GM03348 (cell line): ENCODE measurements at regions not wholly inside any gene's neighbourhood (a gene's known extent, or its start where the extent isn't known, plus 50 kb on each side); places are given as distances from the start of the nearest gene placed in this dataset.
"Not testable (repeated sequence)": the region's sequence is repeated elsewhere in the genome, so short reads cannot be mapped to it uniquely, and the experiment has no call there.

Source experiments
- DNase-seq: peaks from one replicate; pipeline ENCODE4 v3.0.0; 2012; ENCODE audit warnings: low spot score

- DNase-seq, result peak; percentile 94
Observed at GRCh38 chr18:9017167-9017904, 85.2 kb upstream of the NDUFV2 start.

- no peak for DNase-seq
Observed at GRCh38 chr18:9017905-9018227, 84.6 kb upstream of the NDUFV2 start.

- DNase-seq, result no peak
Observed at GRCh38 chr18:9019135-9019534, 83.4 kb upstream of the NDUFV2 start.

- DNase-seq, result no peak
Observed at GRCh38 chr18:9020221-9020620, 82.3 kb upstream of the NDUFV2 start.

- DNase-seq, result no peak
Observed at GRCh38 chr18:9021458-9021857, 81.0 kb upstream of the NDUFV2 start.

GRCh38 chr18:9022397-9023155 is 79.9 kb upstream of the NDUFV2 start:
- DNase-seq, result no peak

- not testable (repeated sequence) for DNase-seq
Observed at GRCh38 chr18:9024031-9024646, 78.4 kb upstream of the NDUFV2 start.

GRCh38 chr18:9025091-9025838 is 77.2 kb upstream of the NDUFV2 start:
- peak; percentile 53 for DNase-seq

- peak; percentile 55 for DNase-seq
Observed at GRCh38 chr18:9029131-9029530, 73.4 kb upstream of the NDUFV2 start.

GRCh38 chr18:9032519-9032918 is 70.0 kb upstream of the NDUFV2 start:
- no peak for DNase-seq

GRCh38 chr18:9038277-9038871 is 64.1 kb upstream of the NDUFV2 start:
- no peak for DNase-seq

GRCh38 chr18:9039441-9040071 is 62.9 kb upstream of the NDUFV2 start:
- no peak for DNase-seq

GRCh38 chr18:9042766-9043481 is 59.6 kb upstream of the NDUFV2 start:
- no peak for DNase-seq

GRCh38 chr18:9043581-9043980 is 58.9 kb upstream of the NDUFV2 start:
- no peak for DNase-seq

GRCh38 chr18:9047715-9048114 is 54.8 kb upstream of the NDUFV2 start:
- DNase-seq, result no peak

- no peak for DNase-seq
Observed at GRCh38 chr18:9048236-9048635, 54.3 kb upstream of the NDUFV2 start.

GRCh38 chr18:9048808-9049494 is 53.5 kb upstream of the NDUFV2 start:
- peak; percentile 27 for DNase-seq

GRCh38 chr18:9049495-9049809 is 53.0 kb upstream of the NDUFV2 start:
- DNase-seq, result no peak

GRCh38 chr18:9050628-9051284 is 51.7 kb upstream of the NDUFV2 start:
- DNase-seq, result not testable (repeated sequence)
